ENCODE measurements at regions not wholly inside any gene's neighbourhood (a gene's known extent, or its start where the extent isn't known, plus 50 kb on each side); places are given as distances from the start of the nearest gene placed in this dataset.

- DNase-seq = no peak
Measured at GRCh38 chr10:31604646-31605170, 285.7 kb downstream of the ZEB1 start.

- no peak for DNase-seq
Measured at GRCh38 chr10:31604096-31604495, 285.1 kb downstream of the ZEB1 start.

- DNase-seq = peak; percentile 73 to 82
Measured at GRCh38 chr10:31603235-31604087, 284.4 kb downstream of the ZEB1 start.

- DNase-seq = no peak
Measured at GRCh38 chr10:31602541-31603234, 283.7 kb downstream of the ZEB1 start.

GRCh38 chr10:31601136-31601535 lies 282.1 kb downstream of the ZEB1 start:
- no peak for DNase-seq

GRCh38 chr10:31599626-31600504 lies 280.8 kb downstream of the ZEB1 start:
- DNase-seq = no peak

- no peak for DNase-seq
Measured at GRCh38 chr10:31596765-31597164, 277.7 kb downstream of the ZEB1 start.

- no peak for DNase-seq
Measured at GRCh38 chr10:31595992-31596391, 277.0 kb downstream of the ZEB1 start.

GRCh38 chr10:31594347-31594873 lies 275.4 kb downstream of the ZEB1 start:
- no peak for DNase-seq

GRCh38 chr10:31593124-31593523 lies 274.1 kb downstream of the ZEB1 start:
- no peak for DNase-seq

GRCh38 chr10:31591569-31591968 lies 272.6 kb downstream of the ZEB1 start:
- no peak for DNase-seq

- no peak for DNase-seq
Measured at GRCh38 chr10:31590023-31590800, 271.2 kb downstream of the ZEB1 start.

GRCh38 chr10:31587691-31588090 lies 268.7 kb downstream of the ZEB1 start:
- no peak for DNase-seq

GRCh38 chr10:31586723-31587638 lies 268.0 kb downstream of the ZEB1 start:
- no peak for DNase-seq

GRCh38 chr10:31584876-31585275 lies 265.9 kb downstream of the ZEB1 start:
- no peak for DNase-seq

GRCh38 chr10:31584098-31584631 lies 265.1 kb downstream of the ZEB1 start:
- DNase-seq = no peak

- no peak for DNase-seq
Measured at GRCh38 chr10:31583293-31583692, 264.3 kb downstream of the ZEB1 start.

GRCh38 chr10:31582365-31583052 lies 263.5 kb downstream of the ZEB1 start:
- DNase-seq = no peak

- peak in 1 of 2 donors; percentile 26 for DNase-seq
Measured at GRCh38 chr10:31581741-31582323, 262.8 kb downstream of the ZEB1 start.
